Ascending aorta (tissue), 2 donors: ENCODE measurements at regions not wholly inside any gene's neighbourhood (a gene's known extent, or its start where the extent isn't known, plus 50 kb on each side); places are given as distances from the start of the nearest gene placed in this dataset.

Experiments used
- DNase-seq, 2 donors: peaks; one replicate each; pipeline ENCODE4 v3.0.0-alpha.2; 2019; ENCODE audit warnings: low spot score in 2 of 2
- H3K27ac ChIP-seq, 2 donors: fragments of 200-600 bp; sonication (generic); one replicate each; pipeline ENCODE4 v1.5.1; 2016 to 2017; ENCODE audit warnings: mild to moderate bottlenecking in 1 of 2
- H3K27me3 ChIP-seq: fragments of 200-600 bp; sonication (generic); one replicate; pipeline ENCODE4 v1.5.1; 2017
- H3K36me3 ChIP-seq, 2 donors: fragments of 200-600 bp; sonication (generic); one replicate each; pipeline ENCODE4 v1.5.1; 2016
- H3K4me1 ChIP-seq, 2 donors: fragments of 200-600 bp; sonication (generic); one replicate each; pipeline ENCODE4 v1.5.1; 2016 to 2017; ENCODE audit warnings: mild to moderate bottlenecking in 1 of 2
- H3K4me3 ChIP-seq, 2 donors: fragments of 200-600 bp; sonication (generic); one replicate each; pipeline ENCODE4 v1.5.1; 2016 to 2017; ENCODE audit warnings: mild to moderate bottlenecking in 1 of 2
- H3K9me3 ChIP-seq, 2 donors: fragments of 200-600 bp; sonication (generic); one replicate each; pipeline ENCODE4 v1.5.1; 2016
- CTCF ChIP-seq, 3 experiments: fragments of 200-600 bp in 2 of 3; fragments of 450-650 bp in 1 of 3; sonication (generic) in 2 of 3; IDR thresholded peaks; one replicate each; pipeline ENCODE4 v1.5.1; 2016 to 2019; ENCODE audit warnings: antibody characterized with exemption in 3 of 3, mild to moderate bottlenecking in 1 of 3, moderate library complexity in 1 of 3
- intact Hi-C: fragments of 100-400 bp; cut with DNase I; formaldehyde crosslinking; loops from one replicate; pipeline ENCODE4 v1.15.1; 2023

- Histone ChIP-seq H3K4me1 (no peaks in the 10 kb centered on the region), H3K27ac (no peak overlapping the region), H3K36me3 (no peaks in the 10 kb centered on the region), H3K4me3 (no peak overlapping the region), H3K27me3 (no peaks in the 10 kb centered on the region), H3K9me3 (no peaks in the 10 kb centered on the region)
- TF ChIP-seq CTCF (IDR thresholded peaks at IDR 0.05) = no peak
- intact Hi-C loops = loop anchor here (10.0 kb wide), 1 partner anchor 555 kb away; no protein-coding TSS in a partner anchor
- no peak for DNase-seq
Observed at GRCh38 chr2:217160103-217160743, 300.4 kb upstream of the TNP1 start.

- Histone ChIP-seq H3K4me3 (no peak overlapping the region), H3K9me3 (no peaks in the 10 kb centered on the region), H3K27me3 (no peaks in the 10 kb centered on the region), H3K36me3 (no peaks in the 10 kb centered on the region), H3K4me1 (no peaks in the 10 kb centered on the region), H3K27ac (no peak overlapping the region)
- no peak for TF ChIP-seq CTCF (IDR thresholded peaks at IDR 0.05)
- intact Hi-C loops = no loop called here
- DNase-seq = no peak
Observed at GRCh38 chr2:217158928-217159327, 299.1 kb upstream of the TNP1 start.

- Histone ChIP-seq H3K4me1 (no peaks in the 10 kb centered on the region), H3K4me3 (no peak overlapping the region), H3K36me3 (no peaks in the 10 kb centered on the region), H3K9me3 (no peaks in the 10 kb centered on the region), H3K27ac (no peak overlapping the region), H3K27me3 (no peaks in the 10 kb centered on the region)
- no peak for DNase-seq
- intact Hi-C loops = no loop called here
- no peak for TF ChIP-seq CTCF (IDR thresholded peaks at IDR 0.05)
Observed at GRCh38 chr2:217157581-217157980, 297.7 kb upstream of the TNP1 start.

- H3K9me3 ChIP-seq = no peaks in the 10 kb centered on the region
- no peaks in the 10 kb centered on the region for H3K4me1 ChIP-seq
- no peak overlapping the region for H3K4me3 ChIP-seq
- TF ChIP-seq CTCF (IDR thresholded peaks at IDR 0.05) = no peak
- intact Hi-C loops = no loop called here
- no peaks in the 10 kb centered on the region for H3K36me3 ChIP-seq
- H3K27ac ChIP-seq = no peak overlapping the region
- no peaks in the 10 kb centered on the region for H3K27me3 ChIP-seq
- DNase-seq = no peak
Observed at GRCh38 chr2:217156801-217157200, 296.9 kb upstream of the TNP1 start.

GRCh38 chr2:217154923-217155322, 295.1 kb upstream of the TNP1 start:
- Histone ChIP-seq H3K27me3 (no peaks in the 10 kb centered on the region), H3K27ac (no peak overlapping the region), H3K4me3 (no peak overlapping the region), H3K4me1 (no peaks in the 10 kb centered on the region), H3K9me3 (no peaks in the 10 kb centered on the region), H3K36me3 (no peaks in the 10 kb centered on the region)
- intact Hi-C loops = no loop called here
- no peak for TF ChIP-seq CTCF (IDR thresholded peaks at IDR 0.05)
- no peak for DNase-seq

GRCh38 chr2:217153510-217153909, 293.6 kb upstream of the TNP1 start:
- Histone ChIP-seq H3K36me3 (no peaks in the 10 kb centered on the region), H3K4me3 (no peak overlapping the region), H3K27ac (no peak overlapping the region), H3K4me1 (no peaks in the 10 kb centered on the region), H3K9me3 (no peaks in the 10 kb centered on the region), H3K27me3 (no peaks in the 10 kb centered on the region)
- no peak for DNase-seq
- no peak for TF ChIP-seq CTCF (IDR thresholded peaks at IDR 0.05)
- intact Hi-C loops = no loop called here
